ENCODE measurements at regions not wholly inside any gene's neighbourhood (a gene's known extent, or its start where the extent isn't known, plus 50 kb on each side); places are given as distances from the start of the nearest gene placed in this dataset.

DNA sequence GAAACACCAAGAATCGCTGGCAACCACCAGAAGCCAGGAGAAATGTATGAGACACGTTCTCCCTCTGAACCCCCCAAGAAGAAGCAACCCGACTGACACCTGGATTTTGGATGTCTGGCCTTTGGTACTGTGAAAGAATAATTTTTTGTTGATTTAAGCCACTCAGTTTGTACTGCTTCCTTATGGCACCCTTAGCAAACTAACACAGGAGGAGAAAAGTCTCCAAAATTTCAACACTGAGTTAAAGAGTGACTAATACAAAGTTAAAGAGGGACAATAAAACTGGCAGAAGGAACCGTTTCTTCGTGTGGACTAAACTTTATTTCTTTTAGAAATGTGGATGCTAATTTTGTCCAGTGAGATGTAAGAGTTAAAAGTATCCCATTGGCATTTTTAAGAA is 660.9 kb upstream of the LINC00305 start:
- no peak overlapping the region for H3K4me3 Mint-ChIP-seq
- ChIA-PET POLR2A (no interaction called here), CTCF (no interaction called here)
- intact Hi-C loops (cut with micrococcal nuclease), result no loop called here
- H3K36me3 Mint-ChIP-seq (ENCODE audit: low read depth), result no peaks in the 10 kb centered on the region
- peaks cover 2% of the 10 kb centered on the region for H3K9me3 Mint-ChIP-seq
- H3K4me1 Mint-ChIP-seq, result peaks cover 4% of the 10 kb centered on the region
- DNase-seq (no peak), ATAC-seq (ENCODE audit: low read depth) (no peak)
- no peak overlapping the region for H3K27ac Mint-ChIP-seq
- H3K27me3 Mint-ChIP-seq, result no peaks in the 10 kb centered on the region
- TF ChIP-seq, protein P1, sequence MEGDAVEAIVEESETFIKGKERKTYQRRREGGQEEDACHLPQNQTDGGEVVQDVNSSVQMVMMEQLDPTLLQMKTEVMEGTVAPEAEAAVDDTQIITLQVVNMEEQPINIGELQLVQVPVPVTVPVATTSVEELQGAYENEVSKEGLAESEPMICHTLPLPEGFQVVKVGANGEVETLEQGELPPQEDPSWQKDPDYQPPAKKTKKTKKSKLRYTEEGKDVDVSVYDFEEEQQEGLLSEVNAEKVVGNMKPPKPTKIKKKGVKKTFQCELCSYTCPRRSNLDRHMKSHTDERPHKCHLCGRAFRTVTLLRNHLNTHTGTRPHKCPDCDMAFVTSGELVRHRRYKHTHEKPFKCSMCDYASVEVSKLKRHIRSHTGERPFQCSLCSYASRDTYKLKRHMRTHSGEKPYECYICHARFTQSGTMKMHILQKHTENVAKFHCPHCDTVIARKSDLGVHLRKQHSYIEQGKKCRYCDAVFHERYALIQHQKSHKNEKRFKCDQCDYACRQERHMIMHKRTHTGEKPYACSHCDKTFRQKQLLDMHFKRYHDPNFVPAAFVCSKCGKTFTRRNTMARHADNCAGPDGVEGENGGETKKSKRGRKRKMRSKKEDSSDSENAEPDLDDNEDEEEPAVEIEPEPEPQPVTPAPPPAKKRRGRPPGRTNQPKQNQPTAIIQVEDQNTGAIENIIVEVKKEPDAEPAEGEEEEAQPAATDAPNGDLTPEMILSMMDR (IDR thresholded peaks at IDR 0.05), result no peak

DNA sequence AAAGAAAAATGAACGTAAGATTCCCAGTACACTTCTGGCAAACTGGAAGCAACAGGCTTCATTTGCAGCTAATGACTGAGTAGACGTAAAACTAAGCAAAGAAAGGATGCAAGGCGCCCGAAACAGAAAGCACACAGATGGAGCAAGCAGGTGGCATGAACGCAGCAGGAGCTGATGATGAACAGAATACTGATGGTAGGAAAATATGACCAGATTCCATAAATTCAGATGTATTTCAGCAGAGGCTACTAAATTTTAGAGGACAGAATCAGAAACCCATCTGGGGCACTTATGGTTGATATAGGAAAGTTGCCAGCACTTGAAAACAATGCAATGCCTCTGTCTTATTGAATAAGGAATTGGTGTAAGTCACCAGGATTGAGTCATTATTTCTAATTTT is 658.7 kb upstream of the LINC00305 start:
- intact Hi-C loops (cut with micrococcal nuclease), result no loop called here
- Mint-ChIP-seq H3K36me3 (ENCODE audit: low read depth) (no peaks in the 10 kb centered on the region), H3K4me1 (no peaks in the 10 kb centered on the region), H3K27ac (no peak overlapping the region), H3K27me3 (no peaks in the 10 kb centered on the region), H3K4me3 (no peak overlapping the region), H3K9me3 (no peaks in the 10 kb centered on the region)
- POLR2A ChIA-PET, result no interaction called here
- TF ChIP-seq, protein P1 (IDR thresholded peaks at IDR 0.05), result no peak
- no peak for DNase-seq
- no peak for ATAC-seq (ENCODE audit: low read depth)
- CTCF ChIA-PET, result no interaction called here

DNA sequence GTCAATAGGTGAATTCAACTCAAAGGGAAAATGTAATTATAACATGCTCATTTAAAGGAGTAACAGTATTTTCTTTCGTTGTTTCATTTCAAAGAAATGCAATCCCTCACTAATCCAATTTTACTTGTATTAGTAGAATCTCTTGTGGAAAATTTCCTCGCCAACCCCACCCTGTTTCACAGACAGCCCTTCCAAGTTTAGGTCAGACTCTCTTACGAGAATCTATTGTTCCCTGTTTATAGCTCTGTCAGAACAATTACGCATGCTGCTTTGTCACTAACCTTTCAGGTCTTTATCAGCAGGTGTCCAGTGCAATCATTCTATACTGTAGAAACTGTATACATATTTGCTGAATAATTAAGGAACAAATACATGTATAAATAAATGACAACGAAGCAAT is 657.8 kb upstream of the LINC00305 start:
- Mint-ChIP-seq H3K27me3 (no peaks in the 10 kb centered on the region), H3K27ac (no peak overlapping the region), H3K36me3 (ENCODE audit: low read depth) (no peaks in the 10 kb centered on the region), H3K9me3 (no peaks in the 10 kb centered on the region), H3K4me3 (no peak overlapping the region), H3K4me1 (no peaks in the 10 kb centered on the region)
- intact Hi-C loops (cut with micrococcal nuclease), result no loop called here
- CTCF ChIA-PET, result no interaction called here
- POLR2A ChIA-PET, result no interaction called here
- TF ChIP-seq, protein P1 (IDR thresholded peaks at IDR 0.05), result no peak
- no peak for DNase-seq
- no peak for ATAC-seq (ENCODE audit: low read depth)

DNA sequence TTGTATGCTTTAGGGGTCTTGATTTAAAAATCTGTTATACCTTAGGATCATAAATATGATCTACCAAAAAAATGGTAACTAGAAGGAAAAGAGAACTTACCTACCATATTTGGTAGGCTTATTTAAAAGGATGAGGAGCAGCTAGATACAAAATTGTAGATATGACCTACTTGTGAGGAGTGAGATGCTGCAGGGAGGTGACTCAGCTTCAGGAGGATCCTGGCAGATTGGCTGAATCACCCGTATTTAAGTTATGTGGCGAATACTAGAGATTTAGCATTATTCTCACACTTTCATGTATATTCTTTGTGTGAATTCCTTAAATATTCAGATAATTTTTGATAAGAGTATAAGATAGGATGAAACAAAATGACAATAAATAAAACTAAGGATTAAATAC is 657.3 kb upstream of the LINC00305 start:
- CTCF ChIA-PET, result no interaction called here
- no peak for DNase-seq
- TF ChIP-seq, protein P1 (IDR thresholded peaks at IDR 0.05), result no peak
- Mint-ChIP-seq H3K9me3 (no peaks in the 10 kb centered on the region), H3K27ac (no peak overlapping the region), H3K27me3 (no peaks in the 10 kb centered on the region), H3K4me1 (no peaks in the 10 kb centered on the region), H3K36me3 (ENCODE audit: low read depth) (no peaks in the 10 kb centered on the region), H3K4me3 (no peak overlapping the region)
- POLR2A ChIA-PET, result no interaction called here
- ATAC-seq (ENCODE audit: low read depth), result no peak
- intact Hi-C loops (cut with micrococcal nuclease), result no loop called here

DNA sequence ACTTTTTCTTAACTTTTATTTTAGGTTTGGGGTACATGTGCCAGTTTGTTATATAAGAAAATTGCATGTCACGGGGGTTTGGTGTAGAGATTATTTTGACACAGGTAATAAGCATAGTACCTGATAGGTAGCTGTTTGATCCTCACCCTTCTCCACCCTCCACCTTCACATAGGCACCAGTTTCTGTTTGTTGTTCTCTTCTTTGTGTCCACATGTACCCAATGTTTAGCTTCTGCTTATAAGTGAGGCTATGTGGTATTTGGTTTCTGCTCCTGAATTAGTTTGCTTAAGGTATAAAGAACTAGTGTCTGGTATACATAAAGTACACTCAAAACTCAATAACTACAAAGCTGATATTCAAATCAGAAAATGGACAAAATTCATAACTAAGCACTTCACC is 654.6 kb upstream of the LINC00305 start:
- no peaks in the 10 kb centered on the region for H3K9me3 Mint-ChIP-seq
- no peaks in the 10 kb centered on the region for H3K27me3 Mint-ChIP-seq
- no peak for ATAC-seq (ENCODE audit: low read depth)
- H3K36me3 Mint-ChIP-seq (ENCODE audit: low read depth), result no peaks in the 10 kb centered on the region
- H3K4me3 Mint-ChIP-seq, result no peak overlapping the region
- no peak for DNase-seq
- no peak overlapping the region for H3K27ac Mint-ChIP-seq
- ChIA-PET CTCF (no interaction called here), POLR2A (no interaction called here)
- H3K4me1 Mint-ChIP-seq, result no peaks in the 10 kb centered on the region
- intact Hi-C loops (cut with micrococcal nuclease), result no loop called here
- TF ChIP-seq, protein P1 (IDR thresholded peaks at IDR 0.05), result no peak
